ENCODE measurements at regions not wholly inside any gene's neighbourhood (a gene's known extent, or its start where the extent isn't known, plus 50 kb on each side); places are given as distances from the start of the nearest gene placed in this dataset.

GRCh38 chr5:92556747-92557146 is 1024.3 kb downstream of the NR2F1-AS1 start:
- no peak for TF ChIP-seq MYBL2 (CRISPR knock-in tag; IDR thresholded peaks at IDR 0.05)
- Mint-ChIP-seq H3K27me3 (ENCODE audit: low read depth) (no peaks in the 10 kb centered on the region), H3K36me3 (no peaks in the 10 kb centered on the region), H3K27ac (no peak overlapping the region), H3K4me1 (peaks cover 19% of the 10 kb centered on the region), H3K9me3 (no peaks in the 10 kb centered on the region), H3K4me3 (no peak overlapping the region)
- POLR2A ChIA-PET: no interaction called here
- CTCF ChIA-PET: no interaction called here
- ATAC-seq (no peak), DNase-seq (ENCODE audit: low spot score) (no peak)

- H3K4me1 Mint-ChIP-seq: peaks cover 6% of the 10 kb centered on the region
- H3K36me3 Mint-ChIP-seq: no peaks in the 10 kb centered on the region
- H3K9me3 Mint-ChIP-seq: no peaks in the 10 kb centered on the region
- peak; percentile 53; the same call in 1 of the 2 replicates for ATAC-seq
- no peak for DNase-seq (ENCODE audit: low spot score)
- H3K4me3 Mint-ChIP-seq: no peak overlapping the region
- ChIA-PET POLR2A (no interaction called here), CTCF (no interaction called here)
- H3K27ac Mint-ChIP-seq: no peak overlapping the region
- TF ChIP-seq NFATC4 (CRISPR knock-in tag; IDR thresholded peaks at IDR 0.05): no peak
- TF ChIP-seq HMGA2 (CRISPR knock-in tag; IDR thresholded peaks at IDR 0.05): no peak
- TF ChIP-seq IRF2 (CRISPR knock-in tag; IDR thresholded peaks at IDR 0.05; ENCODE audit: borderline replicate concordance, low read depth): no peak
- TF ChIP-seq FOXJ3 (CRISPR knock-in tag; IDR thresholded peaks at IDR 0.05; ENCODE audit: borderline replicate concordance): no peak
- TF ChIP-seq NR1H2 (CRISPR knock-in tag; IDR thresholded peaks at IDR 0.05): no peak
- H3K27me3 Mint-ChIP-seq (ENCODE audit: low read depth): no peaks in the 10 kb centered on the region
Measured at GRCh38 chr5:92554447-92555085, 1026.5 kb downstream of the NR2F1-AS1 start.

GRCh38 chr5:92553326-92553725 is 1027.7 kb downstream of the NR2F1-AS1 start:
- H3K27me3 Mint-ChIP-seq (ENCODE audit: low read depth): no peaks in the 10 kb centered on the region
- H3K36me3 Mint-ChIP-seq: no peaks in the 10 kb centered on the region
- no peaks in the 10 kb centered on the region for H3K4me1 Mint-ChIP-seq
- ChIA-PET CTCF (no interaction called here), POLR2A (no interaction called here)
- no peak overlapping the region for H3K4me3 Mint-ChIP-seq
- H3K27ac Mint-ChIP-seq: no peak overlapping the region
- no peak for DNase-seq (ENCODE audit: low spot score)
- ATAC-seq: no peak
- no peaks in the 10 kb centered on the region for H3K9me3 Mint-ChIP-seq
- TF ChIP-seq ZNF138 (CRISPR knock-in tag; conservative IDR thresholded peaks at IDR 0.05): no peak
- no peak for TF ChIP-seq MYBL2 (CRISPR knock-in tag; IDR thresholded peaks at IDR 0.05)
- no peak for TF ChIP-seq TCF7 (CRISPR knock-in tag; IDR thresholded peaks at IDR 0.05; ENCODE audit: low read depth)

GRCh38 chr5:92552206-92553160 is 1028.5 kb downstream of the NR2F1-AS1 start:
- no peak for DNase-seq (ENCODE audit: low spot score)
- Mint-ChIP-seq H3K27ac (no peak overlapping the region), H3K9me3 (no peaks in the 10 kb centered on the region), H3K4me1 (no peaks in the 10 kb centered on the region), H3K36me3 (no peaks in the 10 kb centered on the region), H3K4me3 (no peak overlapping the region), H3K27me3 (ENCODE audit: low read depth) (no peaks in the 10 kb centered on the region)
- CTCF ChIA-PET: no interaction called here
- peak; percentile 88 for TF ChIP-seq GABPB1 (CRISPR knock-in tag; IDR thresholded peaks at IDR 0.05)
- no peak for TF ChIP-seq ZNF416 (CRISPR knock-in tag; IDR thresholded peaks at IDR 0.05)
- no peak for TF ChIP-seq ZSCAN18 (CRISPR knock-in tag; IDR thresholded peaks at IDR 0.05)
- ATAC-seq: no peak
- POLR2A ChIA-PET: no interaction called here

GRCh38 chr5:92548346-92548745 is 1032.7 kb downstream of the NR2F1-AS1 start:
- H3K27ac Mint-ChIP-seq: no peak overlapping the region
- DNase-seq (ENCODE audit: low spot score) (no peak), ATAC-seq (no peak)
- no peaks in the 10 kb centered on the region for H3K9me3 Mint-ChIP-seq
- H3K36me3 Mint-ChIP-seq: no peaks in the 10 kb centered on the region
- ChIA-PET POLR2A (no interaction called here), CTCF (no interaction called here)
- no peaks in the 10 kb centered on the region for H3K4me1 Mint-ChIP-seq
- H3K27me3 Mint-ChIP-seq (ENCODE audit: low read depth): no peaks in the 10 kb centered on the region
- no peak overlapping the region for H3K4me3 Mint-ChIP-seq
- TF ChIP-seq GABPB1 (CRISPR knock-in tag; IDR thresholded peaks at IDR 0.05) (no peak), USF1 (CRISPR knock-in tag; IDR thresholded peaks at IDR 0.05) (no peak), MXD4 (CRISPR knock-in tag; IDR thresholded peaks at IDR 0.05; ENCODE audit: borderline replicate concordance) (no peak), ZNF219 (CRISPR knock-in tag; IDR thresholded peaks at IDR 0.05; ENCODE audit: borderline replicate concordance) (no peak), AFF4 (CRISPR knock-in tag; IDR thresholded peaks at IDR 0.05; ENCODE audit: borderline replicate concordance) (no peak)
